Caco-2 (cell line): ENCODE measurements at regions not wholly inside any gene's neighbourhood (a gene's known extent, or its start where the extent isn't known, plus 50 kb on each side); places are given as distances from the start of the nearest gene placed in this dataset.
"Not testable (repeated sequence)": the region's sequence is repeated elsewhere in the genome, so short reads cannot be mapped to it uniquely, and the experiment has no call there.

Experiments
- BruUV-seq: library from RNA; stranded (reverse); fragments of 400-500 nt; replicated peaks from 2 replicates; lab custom pipeline; 2021; lab: Mats Ljungman, UMichigan
- CTCF ChIA-PET: fragments of 300-600 bp; sonication (Branson Sonifier 250); formaldehyde crosslinking; loops from one replicate; lab custom pipeline; 2022; ENCODE audit warnings: antibody characterized with exemption; lab: Charles Lee
- POLR2A ChIA-PET: fragments of 300-600 bp; sonication (Branson Sonifier 250); formaldehyde crosslinking; loops from one replicate; lab custom pipeline; 2022; ENCODE audit warnings: antibody characterized with exemption; lab: Charles Lee
- DNase-seq, 2 experiments: peaks; one replicate each; pipeline versions ENCODE4 v3.0.0 to v3.0.0-alpha.2; 2020 to 2022
- H3K27me3 ChIP-seq: replicated peaks from 2 replicates; pipeline ENCODE4 v1.6.0; 2011; ENCODE audit warnings: low read length; ENCODE audit not compliant: control insufficient read depth, insufficient read depth
- H3K36me3 ChIP-seq: 2 replicates; pipeline ENCODE4 v1.5.1; 2011; ENCODE audit warnings: low read length; ENCODE audit not compliant: control insufficient read depth, insufficient read depth
- H3K4me1 ChIP-seq: fragments of 250-450 bp; sonication (Bioruptor Pico); 2 replicates; pipeline ENCODE4 v1.5.1; 2020; ENCODE audit warnings: mild to moderate bottlenecking
- H3K4me3 ChIP-seq: 2 replicates; pipeline ENCODE4 v1.5.1; 2011; ENCODE audit warnings: low read depth, mild to moderate bottlenecking, control low read depth, low read length
- H3K9me3 ChIP-seq: fragments of 250-450 bp; sonication (Bioruptor Pico); 2 replicates; pipeline ENCODE4 v1.5.1; 2020; ENCODE audit warnings: mild to moderate bottlenecking, moderate library complexity
- H3K27ac Mint-ChIP-seq: one replicate; pipeline ENCODE4 v1.8.0; 2022; ENCODE audit warnings: mixed read lengths; ENCODE audit not compliant: unreplicated experiment
- H3K27me3 Mint-ChIP-seq: one replicate; pipeline ENCODE4 v1.8.0; 2022; ENCODE audit warnings: mixed read lengths; ENCODE audit not compliant: insufficient read depth, unreplicated experiment
- H3K36me3 Mint-ChIP-seq: one replicate; pipeline ENCODE4 v1.8.0; 2022; ENCODE audit warnings: mild to moderate bottlenecking, mixed read lengths; ENCODE audit not compliant: insufficient read depth, unreplicated experiment
- H3K4me1 Mint-ChIP-seq: one replicate; pipeline ENCODE4 v1.8.0; 2022; ENCODE audit warnings: low read depth, mixed read lengths; ENCODE audit not compliant: unreplicated experiment
- H3K4me3 Mint-ChIP-seq: one replicate; pipeline ENCODE4 v1.8.0; 2022; ENCODE audit warnings: mild to moderate bottlenecking, moderate library complexity, mixed read lengths; ENCODE audit not compliant: unreplicated experiment
- H3K9me3 Mint-ChIP-seq: one replicate; pipeline ENCODE4 v1.8.0; 2022; ENCODE audit warnings: mixed read lengths; ENCODE audit not compliant: unreplicated experiment
- CTCF ChIP-seq, 2 experiments: fragments of 200-600 bp in 1 of 2; IDR thresholded peaks; 1 replicate in 1 of 2; 2 replicates in 1 of 2; pipeline versions ENCODE4 v1.5.1 to v1.8.0; 2011 to 2022; ENCODE audit warnings: antibody characterized with exemption in 1 of 2, control low read depth in 1 of 2, inconsistent platforms in 1 of 2, low read depth in 1 of 2, low read length in 1 of 2, mild to moderate bottlenecking in 1 of 2, moderate library complexity in 1 of 2; ENCODE audit not compliant: insufficient read depth in 1 of 2, severe bottlenecking in 1 of 2, unreplicated experiment in 1 of 2
- intact Hi-C: fragments of 100-400 bp; cut with micrococcal nuclease; formaldehyde crosslinking; loops from one replicate; pipeline ENCODE4 v1.10.0; 2022; ENCODE audit not compliant: unreplicated experiment

DNA sequence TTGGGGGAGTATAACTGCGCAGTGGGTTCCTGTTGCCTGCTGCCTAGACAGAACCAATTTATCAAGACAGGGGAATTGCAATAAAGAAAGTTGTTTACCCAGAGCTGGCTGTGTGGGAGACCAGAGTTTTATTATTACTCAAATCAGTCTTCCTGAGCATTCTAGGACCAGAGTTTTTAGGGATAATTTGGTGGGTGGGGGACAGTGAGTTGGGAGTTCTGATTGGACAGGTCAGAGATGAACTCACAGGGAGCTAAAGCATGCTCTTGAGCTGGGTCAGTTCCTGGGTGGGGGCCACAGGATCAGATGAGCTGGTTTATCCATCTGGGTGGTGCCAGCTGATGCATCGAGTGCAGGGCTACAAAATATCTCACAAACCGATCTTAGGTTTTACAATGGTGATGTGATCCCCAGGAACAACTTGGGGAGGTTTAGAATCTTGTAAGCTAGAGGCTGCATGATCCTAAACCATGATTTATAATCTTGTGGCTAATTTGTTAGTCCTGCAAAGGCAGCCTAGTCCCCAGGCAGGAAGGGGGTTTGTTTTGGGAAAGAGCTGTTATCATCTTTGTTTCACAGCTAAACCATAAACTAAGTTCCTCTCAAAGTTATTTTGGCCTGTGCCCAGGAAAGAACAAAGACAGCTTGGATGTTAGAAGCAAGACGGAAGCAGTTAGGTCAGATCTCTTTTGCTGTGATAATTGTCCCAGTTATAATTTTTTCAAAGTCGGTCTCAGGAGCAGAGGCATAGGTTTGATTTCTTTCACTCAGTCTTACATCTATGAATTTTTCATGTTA, 146.8 kb downstream of the PPIAL4G start:
- H3K4me1 Mint-ChIP-seq, BruUV-seq, H3K4me3 ChIP-seq, DNase-seq, CTCF ChIA-PET, H3K27ac Mint-ChIP-seq, H3K36me3 ChIP-seq, H3K9me3 Mint-ChIP-seq, H3K27me3 ChIP-seq, H3K27me3 Mint-ChIP-seq, intact Hi-C loops, H3K4me1 ChIP-seq, H3K9me3 ChIP-seq: not testable (repeated sequence)
- Mint-ChIP-seq H3K36me3 (peaks cover 16% of the 10 kb centered on the region), H3K4me3 (peak overlapping the region; percentile 84)
- POLR2A ChIA-PET, result interaction anchor here (0.6 kb wide), 1 partner anchor 186 kb away, joined by 3 read pairs; no protein-coding TSS in a partner anchor

DNA sequence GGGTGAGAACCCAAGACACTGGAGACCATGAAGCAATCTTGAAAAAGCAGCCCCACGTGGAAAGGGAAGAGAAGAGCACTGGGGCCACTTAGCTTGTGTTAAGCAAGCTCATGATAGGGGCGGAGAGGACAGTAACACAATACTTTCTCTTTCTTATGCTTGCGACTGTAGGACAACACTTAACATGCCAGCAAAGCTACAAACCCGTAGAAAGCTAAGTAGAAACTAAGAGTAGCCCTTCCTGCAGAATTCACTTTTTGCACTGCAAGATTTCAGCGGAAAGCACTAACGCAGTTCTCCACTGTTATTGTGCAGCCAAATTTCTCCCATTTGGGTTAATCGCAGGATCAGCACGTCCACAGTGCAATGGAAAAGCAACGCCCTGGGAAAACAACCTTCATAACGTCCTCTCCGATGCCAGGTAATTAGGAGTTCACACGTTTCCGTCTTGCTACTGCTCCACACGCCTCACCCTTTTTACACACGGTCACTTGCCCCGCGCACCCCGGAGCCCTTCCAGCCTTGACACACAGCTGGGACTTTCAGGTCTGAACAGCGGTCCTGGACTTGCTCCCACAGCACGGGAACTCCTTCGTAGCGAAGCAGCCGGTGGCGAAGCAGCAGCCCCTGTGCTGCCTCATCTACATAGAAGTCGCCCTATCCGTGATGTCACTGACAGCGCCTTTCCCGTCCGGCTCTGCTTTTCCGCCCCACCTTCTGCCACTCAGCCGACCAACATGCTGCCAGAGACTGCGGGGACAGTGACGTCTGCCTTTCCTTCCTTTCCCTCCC, 148.6 kb downstream of the PPIAL4G start:
- ChIA-PET CTCF (interaction anchor here (0.7 to 1.1 kb wide), 2 partner anchors 11 to 71 kb away, joined by 3 to 7 read pairs; no protein-coding TSS in a partner anchor), POLR2A (interaction anchor here (0.7 to 2.8 kb wide), 11 partner anchors 11 to 1250 kb away, joined by 3 to 231 read pairs (median 4); partner anchors contain the start of gene NBPF11)
- peak overlapping the region; percentile 100 for H3K27ac Mint-ChIP-seq
- TF ChIP-seq CTCF (IDR thresholded peaks at IDR 0.05; ENCODE audit: insufficient read depth in 1 of 2, low read depth in 1 of 2, low read length in 1 of 2, severe bottlenecking in 1 of 2, unreplicated experiment in 1 of 2), result no peak
- Histone ChIP-seq H3K27me3 (no peaks in the 10 kb centered on the region), H3K9me3 (0 out of 2 replicates have a peak, but pooled peaks cover 1% of the 10 kb centered on the region), H3K4me3 (peak overlapping the region; percentile 57), H3K4me1 (peaks cover 4% of the 10 kb centered on the region; the same call in 1 of the 2 replicates), H3K36me3 (no peaks in the 10 kb centered on the region)
- intact Hi-C loops, result loop anchor here (1.0 kb wide), 1 partner anchor 71 kb away; no protein-coding TSS in a partner anchor
- TSS peak; percentile 100 for BruUV-seq
- peak; percentile 89 to 95 for DNase-seq
- H3K4me3 Mint-ChIP-seq, result peak overlapping the region; percentile 84
- no peaks in the 10 kb centered on the region for H3K9me3 Mint-ChIP-seq
- peaks cover 3% of the 10 kb centered on the region for H3K27me3 Mint-ChIP-seq
- peaks cover 8% of the 10 kb centered on the region for H3K4me1 Mint-ChIP-seq
- peaks cover 16% of the 10 kb centered on the region for H3K36me3 Mint-ChIP-seq

DNA sequence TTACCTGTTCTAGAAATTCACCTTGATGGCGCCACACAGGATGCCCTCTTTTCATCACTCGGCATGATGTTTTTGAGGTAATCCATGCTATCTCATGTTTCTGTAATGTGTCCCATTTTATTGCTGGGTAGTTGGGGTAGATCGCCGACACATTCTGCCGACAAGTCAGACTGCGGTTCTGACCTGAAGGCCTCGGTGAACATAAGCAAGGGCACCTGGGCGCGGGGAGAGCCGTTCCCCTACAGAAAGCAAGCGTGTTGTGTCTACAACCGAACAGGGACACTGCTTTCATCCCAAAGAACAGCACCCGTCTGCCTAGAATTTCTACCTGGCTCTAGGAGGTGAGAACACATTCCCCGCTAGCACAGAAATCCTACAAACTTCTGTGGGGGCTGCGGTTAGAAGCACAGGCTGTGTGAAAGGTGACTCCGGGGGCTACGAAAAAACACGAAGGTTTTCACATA, 149.2 kb downstream of the PPIAL4G start:
- CTCF ChIA-PET, result interaction anchor here (0.7 to 1.1 kb wide), 2 partner anchors 12 to 70 kb away, joined by 3 to 7 read pairs; no protein-coding TSS in a partner anchor

More for the DNA sequence above, 149.2 kb downstream of the PPIAL4G start:
- peak overlapping the region; percentile 84 for H3K4me3 Mint-ChIP-seq
- peak in 1 of 2 experiments; percentile 39 for DNase-seq
- intact Hi-C loops, result loop anchor here (1.0 kb wide), 1 partner anchor 71 kb away; no protein-coding TSS in a partner anchor
- no TSS peak for BruUV-seq
- Histone ChIP-seq H3K4me3 (peak overlapping the region; percentile 57), H3K27me3 (no peaks in the 10 kb centered on the region), H3K36me3 (no peaks in the 10 kb centered on the region), H3K9me3 (0 out of 2 replicates have a peak, but pooled peaks cover 2% of the 10 kb centered on the region), H3K4me1 (peaks cover 4% of the 10 kb centered on the region; the same call in 1 of the 2 replicates)
- peaks cover 8% of the 10 kb centered on the region for H3K4me1 Mint-ChIP-seq
- H3K9me3 Mint-ChIP-seq, result no peaks in the 10 kb centered on the region
- TF ChIP-seq CTCF (IDR thresholded peaks at IDR 0.05; ENCODE audit: insufficient read depth in 1 of 2, low read depth in 1 of 2, low read length in 1 of 2, severe bottlenecking in 1 of 2, unreplicated experiment in 1 of 2), result no peak
- POLR2A ChIA-PET, result interaction anchor here (0.7 to 2.8 kb wide), 10 partner anchors 12 to 1249 kb away, joined by 3 to 231 read pairs (median 4); no protein-coding TSS in a partner anchor
- peak overlapping the region; percentile 100 for H3K27ac Mint-ChIP-seq
- H3K27me3 Mint-ChIP-seq, result peaks cover 3% of the 10 kb centered on the region
- peaks cover 16% of the 10 kb centered on the region for H3K36me3 Mint-ChIP-seq
